SK-N-SH (cell line): ENCODE measurements at regions not wholly inside any gene's neighbourhood (a gene's known extent, or its start where the extent isn't known, plus 50 kb on each side); places are given as distances from the start of the nearest gene placed in this dataset.

Source experiments
- CTCF ChIA-PET: fragments of 300-600, 350-600 bp; formaldehyde crosslinking; extraction: SDS; loops from one replicate; lab custom pipeline; 2021; lab: Yijun Ruan, JAX
- POLR2A ChIA-PET: fragments of 350-600 bp; sonication (Branson Sonifier 250); formaldehyde crosslinking; extraction: SDS; loops from one replicate; lab custom pipeline; 2020; ENCODE audit warnings: antibody characterized with exemption, inconsistent platforms; lab: Yijun Ruan, JAX
- DNase-seq: peaks from one replicate; pipeline ENCODE4 v3.0.0; 2012
- H2AFZ ChIP-seq: fragments of 200-600 bp; sonication (generic); 2 replicates; pipeline ENCODE4 v1.8.1; 2016; ENCODE audit warnings: antibody characterized with exemption, mild to moderate bottlenecking, low read depth
- H3F3A ChIP-seq: fragments of 200-600 bp; sonication (generic); replicated peaks from 2 replicates; pipeline ENCODE3; 2016; ENCODE audit warnings: antibody characterized with exemption, mild to moderate bottlenecking; ENCODE audit not compliant: insufficient read depth
- H3K27ac ChIP-seq, 2 experiments: fragments of 200-500 bp in 1 of 2; fragments of 200-600 bp in 1 of 2; sonication (Bioruptor generic) in 1 of 2; sonication (generic), shearing (Covaris generic) in 1 of 2; 2 replicates each; pipeline versions ENCODE4 v1.5.1 to v1.6.1; 2014 to 2016; ENCODE audit warnings: low read depth in 2 of 2, inconsistent platforms in 1 of 2, low read length in 1 of 2, mild to moderate bottlenecking in 1 of 2, mixed read lengths in 1 of 2
- H3K27me3 ChIP-seq: fragments of 200-600 bp; sonication (generic), shearing (Covaris generic); 2 replicates; pipeline ENCODE4 v1.6.1; 2016; ENCODE audit warnings: mixed run types; ENCODE audit not compliant: insufficient read depth
- H3K36me3 ChIP-seq, 2 experiments: fragments of 200-500 bp in 1 of 2; fragments of 200-600 bp in 1 of 2; sonication (Bioruptor generic) in 1 of 2; sonication (generic) in 1 of 2; replicated peaks in 1 of 2; 2 replicates each; pipeline versions ENCODE3 to v1.5.1; 2014 to 2016; ENCODE audit warnings: low read length in 1 of 2, mild to moderate bottlenecking in 1 of 2; ENCODE audit not compliant: insufficient read depth in 2 of 2, control insufficient read depth in 1 of 2
- H3K4me1 ChIP-seq, 2 experiments: fragments of 200-500 bp in 1 of 2; fragments of 200-600 bp in 1 of 2; sonication (Bioruptor generic) in 1 of 2; sonication (generic), shearing (Covaris generic) in 1 of 2; 2 replicates each; pipeline versions ENCODE4 v1.5.1 to v1.6.1; 2014 to 2016; ENCODE audit warnings: low read depth in 1 of 2, low read length in 1 of 2, mixed run types in 1 of 2; ENCODE audit not compliant: insufficient read depth in 2 of 2, control insufficient read depth in 1 of 2
- H3K4me2 ChIP-seq: fragments of 200-600 bp; sonication (generic), shearing (Covaris generic); 2 replicates; pipeline ENCODE4 v1.6.1; 2017; ENCODE audit warnings: mixed run types
- H3K4me3 ChIP-seq, 2 experiments: fragments of 200-500 bp in 1 of 2; fragments of 200-600 bp in 1 of 2; sonication (Bioruptor generic) in 1 of 2; sonication (generic), shearing (Covaris generic) in 1 of 2; 2 replicates each; pipeline versions ENCODE4 v1.5.1 to v1.8.1; 2014 to 2016; ENCODE audit warnings: low read depth in 2 of 2, inconsistent platforms in 1 of 2, low read length in 1 of 2, mild to moderate bottlenecking in 1 of 2, mixed read lengths in 1 of 2, moderate library complexity in 1 of 2
- H3K79me2 ChIP-seq: fragments of 200-600 bp; sonication (generic); 2 replicates; pipeline ENCODE4 v1.8.1; 2017; ENCODE audit warnings: mild to moderate bottlenecking; ENCODE audit not compliant: insufficient read depth
- H3K9ac ChIP-seq: fragments of 200-600 bp; sonication (generic); 2 replicates; pipeline ENCODE4 v1.6.1; 2017; ENCODE audit warnings: mixed run types
- H3K9me2 ChIP-seq: fragments of 200-600 bp; sonication (generic); 2 replicates; pipeline ENCODE4 v1.6.1; 2017; ENCODE audit warnings: mixed run types
- H3K9me3 ChIP-seq: fragments of 200-600 bp; sonication (generic); 2 replicates; pipeline ENCODE4 v1.6.1; 2017; ENCODE audit warnings: mixed run types, mild to moderate bottlenecking, moderate library complexity
- H4K20me1 ChIP-seq: fragments of 200-600 bp; sonication (generic); 2 replicates; pipeline ENCODE4 v1.6.1; 2017; ENCODE audit warnings: mild to moderate bottlenecking, mixed run types; ENCODE audit not compliant: insufficient read depth
- CTCF ChIP-seq: fragments of 200-600 bp; sonication (generic); IDR thresholded peaks from 2 replicates; pipeline ENCODE4 v1.6.1; 2017; ENCODE audit warnings: antibody characterized with exemption, mild to moderate bottlenecking, moderate library complexity
- EZH2phosphoT487 ChIP-seq: fragments of 200-600 bp; sonication (generic); IDR thresholded peaks from 2 replicates; pipeline ENCODE4 v1.6.1; 2017; ENCODE audit warnings: low read depth, mixed run types, mild to moderate bottlenecking, antibody characterized with exemption, moderate library complexity, borderline replicate concordance
- FOXJ3 ChIP-seq: sonication (generic); formaldehyde crosslinking; IDR thresholded peaks from 2 replicates; pipeline ENCODE4 v1.5.1; 2020; ENCODE audit warnings: mild to moderate bottlenecking, missing genetic modification reagents
- FOXM1 ChIP-seq: IDR thresholded peaks from 2 replicates; pipeline ENCODE4 v1.4.0; 2012; ENCODE audit warnings: low read depth, mild to moderate bottlenecking
- GATA2 ChIP-seq: sonication (generic); formaldehyde crosslinking; IDR thresholded peaks from 2 replicates; pipeline ENCODE4 v1.5.0; 2020; ENCODE audit warnings: mild to moderate bottlenecking, missing genetic modification reagents
- JUND ChIP-seq: IDR thresholded peaks from 2 replicates; pipeline ENCODE4 v1.4.0; 2012
- MAX ChIP-seq: IDR thresholded peaks from 2 replicates; pipeline ENCODE4 v1.4.0; 2012; ENCODE audit warnings: low read depth
- MEF2A ChIP-seq: IDR thresholded peaks from 2 replicates; pipeline ENCODE4 v1.4.0; 2012; ENCODE audit warnings: low read depth, borderline replicate concordance
- MXI1 ChIP-seq: IDR thresholded peaks from 2 replicates; pipeline ENCODE4 v1.6.1; 2012; ENCODE audit warnings: mild to moderate bottlenecking, low read depth, low read length, improper control_type of control experiment
- POLR2AphosphoS5 ChIP-seq: IDR thresholded peaks from 2 replicates; pipeline ENCODE4 v1.6.1; 2012; ENCODE audit warnings: low read depth, low read length
- RCOR1 ChIP-seq: fragments of 150-350 bp; IDR thresholded peaks from 2 replicates; pipeline ENCODE4 v1.6.1; 2017; ENCODE audit warnings: antibody characterized with exemption, low read length
- RFX5 ChIP-seq: IDR thresholded peaks from 2 replicates; pipeline ENCODE4 v1.6.1; 2012; ENCODE audit warnings: mild to moderate bottlenecking, improper control_type of control experiment, low read length
- RXRA ChIP-seq: IDR thresholded peaks from 2 replicates; pipeline ENCODE4 v1.4.0; 2012; ENCODE audit warnings: low read depth, mild to moderate bottlenecking, borderline replicate concordance
- SIN3A ChIP-seq: IDR thresholded peaks from 2 replicates; pipeline ENCODE4 v1.6.1; 2012; ENCODE audit warnings: low read depth, mild to moderate bottlenecking, low read length, moderate library complexity, borderline replicate concordance
- USF2 ChIP-seq: fragments of 150-350 bp; IDR thresholded peaks from 2 replicates; pipeline ENCODE4 v1.6.1; 2017; ENCODE audit warnings: antibody characterized with exemption, low read length, low read depth, borderline replicate concordance
- YY1 ChIP-seq: IDR thresholded peaks from 2 replicates; pipeline ENCODE4 v1.4.0; 2012; ENCODE audit warnings: low read depth, mild to moderate bottlenecking
- ZBTB33 ChIP-seq: IDR thresholded peaks from 2 replicates; pipeline ENCODE4 v1.4.0; 2012; ENCODE audit warnings: low read depth, borderline replicate concordance
- WGBS: methylation state at CpG from one replicate; pipeline ENCODE4 v1.1.6; 2017; ENCODE audit warnings: low lambda C conversion rate; 5-methylcytosine and 5-hydroxymethylcytosine counted together

- Histone ChIP-seq H3K79me2 (no peaks in the 10 kb centered on the region), H4K20me1 (no peaks in the 10 kb centered on the region), H3K36me3 (no peaks in the 10 kb centered on the region), H3K9me2 (no peaks in the 10 kb centered on the region), H3K27me3 (no peaks in the 10 kb centered on the region), H3K4me1 (peaks cover 0 to 6% of the 10 kb centered on the region in 2 experiments; a peak in 1 of 4 replicates), H3K4me2 (no peak overlapping the region), H3K9ac (no peak overlapping the region), H3F3A (no peaks in the 10 kb centered on the region), H2AFZ (no peak overlapping the region), H3K9me3 (no peaks in the 10 kb centered on the region), H3K27ac (no peak overlapping the region), H3K4me3 (no peak overlapping the region)
- WGBS, result 70% methylated on average over 3 of the region's 3 CpGs
- TF ChIP-seq GATA2 (CRISPR knock-in tag) (peak; percentile 72), EZH2phosphoT487 (no peak)
- CTCF ChIA-PET, result no interaction called here
- no peak for DNase-seq
- POLR2A ChIA-PET, result no interaction called here
These were observed 99.3 kb upstream of the SOX9 start for GRCh38 chr17:72021417-72022041.

GRCh38 chr17:72022328-72023275, 98.2 kb upstream of the SOX9 start:
- Histone ChIP-seq H3K4me1 (peaks cover 0 to 6% of the 10 kb centered on the region in 2 experiments; a peak in 1 of 4 replicates), H2AFZ (no peak overlapping the region), H4K20me1 (no peaks in the 10 kb centered on the region), H3K79me2 (no peaks in the 10 kb centered on the region), H3K27ac (no peak overlapping the region), H3F3A (no peaks in the 10 kb centered on the region), H3K27me3 (no peaks in the 10 kb centered on the region; the same call in 1 of the 2 replicates), H3K9me3 (no peaks in the 10 kb centered on the region), H3K4me2 (no peak overlapping the region), H3K4me3 (no peak overlapping the region), H3K9ac (no peak overlapping the region), H3K36me3 (no peaks in the 10 kb centered on the region), H3K9me2 (no peaks in the 10 kb centered on the region)
- POLR2A ChIA-PET, result no interaction called here
- DNase-seq, result no peak
- TF ChIP-seq RXRA (no peak), RFX5 (no peak), JUND (no peak), CTCF (no peak), MAX (no peak), FOXJ3 (CRISPR knock-in tag) (no peak), MXI1 (no peak), ZBTB33 (no peak), MEF2A (no peak), SIN3A (no peak), FOXM1 (no peak), YY1 (no peak), RCOR1 (no peak), POLR2AphosphoS5 (no peak), USF2 (no peak)
- WGBS, result 74% methylated on average over 6 of the region's 6 CpGs
- CTCF ChIA-PET, result interaction anchor here (0.5 to 1.2 kb wide), 5 partner anchors 8 to 1276 kb away, joined by 3 to 5 read pairs (median 3); no protein-coding TSS in a partner anchor
